WTC11 (cell line): ENCODE measurements at regions not wholly inside any gene's neighbourhood (a gene's known extent, or its start where the extent isn't known, plus 50 kb on each side); places are given as distances from the start of the nearest gene placed in this dataset.

Source experiments
- ATAC-seq: fragments of 200-7000 bp; cut with Tn5 transposase; 2 replicates; pipeline ENCODE4 v1.10.0; 2021; ENCODE audit warnings: mild to moderate bottlenecking, moderate library complexity
- CTCF ChIA-PET: fragments of 300-600 bp; sonication (Branson Sonifier 250); formaldehyde crosslinking; loops from one replicate; lab custom pipeline; 2021; ENCODE audit warnings: antibody characterized with exemption; lab: Charles Lee
- POLR2A ChIA-PET: fragments of 350-600 bp; sonication (Branson Sonifier 250); formaldehyde crosslinking; loops from one replicate; lab custom pipeline; 2021; ENCODE audit warnings: antibody characterized with exemption; lab: Charles Lee
- DNase-seq: peaks from one replicate; pipeline ENCODE4 v3.0.0; 2021; ENCODE audit warnings: low spot score
- H3K27ac Mint-ChIP-seq: 2 replicates; pipeline ENCODE4 v1.8.0; 2021; ENCODE audit warnings: mixed read lengths
- H3K27me3 Mint-ChIP-seq: 2 replicates; pipeline ENCODE4 v1.8.0; 2021; ENCODE audit warnings: low read depth, mild to moderate bottlenecking, moderate library complexity, mixed read lengths
- H3K36me3 Mint-ChIP-seq: 2 replicates; pipeline ENCODE4 v1.8.0; 2021; ENCODE audit warnings: mixed read lengths
- H3K4me1 Mint-ChIP-seq: 2 replicates; pipeline ENCODE4 v1.8.0; 2022; ENCODE audit warnings: mixed read lengths
- H3K4me3 Mint-ChIP-seq: 2 replicates; pipeline ENCODE4 v1.8.0; 2021; ENCODE audit warnings: mild to moderate bottlenecking, moderate library complexity, mixed read lengths
- H3K9me3 Mint-ChIP-seq: 2 replicates; pipeline ENCODE4 v1.8.0; 2021; ENCODE audit warnings: mixed read lengths
- GABPB1 ChIP-seq: sonication (generic); formaldehyde crosslinking; IDR thresholded peaks from 2 replicates; pipeline ENCODE4 v1.8.1; 2023; ENCODE audit warnings: mild to moderate bottlenecking, missing genetic modification reagents
- GRHL2 ChIP-seq: fragments of 250-450 bp; sonication (Bioruptor Pico); IDR thresholded peaks from 2 replicates; pipeline ENCODE4 v1.8.0; 2022; ENCODE audit warnings: mild to moderate bottlenecking, moderate library complexity; ENCODE audit not compliant: insufficient replicate concordance, severe bottlenecking
- HMGXB4 ChIP-seq: sonication (generic); formaldehyde crosslinking; IDR thresholded peaks from 2 replicates; pipeline ENCODE4 v1.8.1; 2023; ENCODE audit warnings: mild to moderate bottlenecking, moderate library complexity, missing genetic modification reagents
- JAZF1 ChIP-seq: fragments of 250-450 bp; sonication (Bioruptor Pico); IDR thresholded peaks from 2 replicates; pipeline ENCODE4 v1.9.0; 2021; ENCODE audit warnings: moderate library complexity, mild to moderate bottlenecking, inconsistent platforms
- NFATC4 ChIP-seq: fragments of 250-450 bp; sonication (Bioruptor Pico); IDR thresholded peaks from 2 replicates; pipeline ENCODE4 v1.9.0; 2021; ENCODE audit warnings: mild to moderate bottlenecking
- NFYB ChIP-seq: sonication (generic); formaldehyde crosslinking; conservative IDR thresholded peaks from 2 replicates; pipeline ENCODE4 v1.8.0; 2022; ENCODE audit warnings: low read depth, missing genetic modification reagents
- SMAD3 ChIP-seq: sonication (generic); formaldehyde crosslinking; IDR thresholded peaks from 2 replicates; pipeline ENCODE4 v1.8.0; 2022; ENCODE audit warnings: missing genetic modification reagents, mild to moderate bottlenecking, borderline replicate concordance
- SP1 ChIP-seq: sonication (generic); formaldehyde crosslinking; conservative IDR thresholded peaks from 2 replicates; pipeline ENCODE4 v1.8.1; 2022; ENCODE audit warnings: missing genetic modification reagents
- TEAD1 ChIP-seq: sonication (generic); formaldehyde crosslinking; IDR thresholded peaks from 2 replicates; pipeline ENCODE4 v1.8.0; 2022; ENCODE audit warnings: mild to moderate bottlenecking, missing genetic modification reagents
- ZNF416 ChIP-seq: fragments of 250-450 bp; sonication (Bioruptor Pico); IDR thresholded peaks from 2 replicates; pipeline ENCODE4 v1.9.0; 2021; ENCODE audit warnings: mild to moderate bottlenecking, inconsistent platforms
- TF ChIP-seq, protein P1 (sequence below): fragments of 250-450 bp; sonication (Bioruptor Pico); IDR thresholded peaks from 2 replicates; pipeline ENCODE4 v1.9.0; 2021; ENCODE audit warnings: mild to moderate bottlenecking, borderline replicate concordance
- TF ChIP-seq, protein P2 (sequence below): sonication (generic); formaldehyde crosslinking; IDR thresholded peaks from 2 replicates; pipeline ENCODE4 v1.8.0; 2022; ENCODE audit warnings: missing genetic modification reagents
- TF ChIP-seq, protein P3 (sequence below): sonication (generic); formaldehyde crosslinking; IDR thresholded peaks from 2 replicates; pipeline ENCODE4 v1.8.0; 2022; ENCODE audit warnings: mild to moderate bottlenecking, missing genetic modification reagents
- TF ChIP-seq, protein P4 (sequence below): sonication (generic); formaldehyde crosslinking; IDR thresholded peaks from 2 replicates; pipeline ENCODE4 v1.8.0; 2022; ENCODE audit warnings: mild to moderate bottlenecking, missing genetic modification reagents
- TF ChIP-seq, protein P5 (sequence below): sonication (generic); formaldehyde crosslinking; IDR thresholded peaks from 2 replicates; pipeline ENCODE4 v1.8.0; 2023; ENCODE audit warnings: missing genetic modification reagents, mild to moderate bottlenecking, borderline replicate concordance

GRCh38 chr4:96626023-96626422 lies 786.1 kb downstream of the PDHA2 start (continued):
- no peak for TF ChIP-seq JAZF1 (CRISPR knock-in tag)
- TF ChIP-seq NFYB (CRISPR knock-in tag) = no peak
- TF ChIP-seq SMAD3 (CRISPR knock-in tag) = no peak
- TF ChIP-seq, protein P1, sequence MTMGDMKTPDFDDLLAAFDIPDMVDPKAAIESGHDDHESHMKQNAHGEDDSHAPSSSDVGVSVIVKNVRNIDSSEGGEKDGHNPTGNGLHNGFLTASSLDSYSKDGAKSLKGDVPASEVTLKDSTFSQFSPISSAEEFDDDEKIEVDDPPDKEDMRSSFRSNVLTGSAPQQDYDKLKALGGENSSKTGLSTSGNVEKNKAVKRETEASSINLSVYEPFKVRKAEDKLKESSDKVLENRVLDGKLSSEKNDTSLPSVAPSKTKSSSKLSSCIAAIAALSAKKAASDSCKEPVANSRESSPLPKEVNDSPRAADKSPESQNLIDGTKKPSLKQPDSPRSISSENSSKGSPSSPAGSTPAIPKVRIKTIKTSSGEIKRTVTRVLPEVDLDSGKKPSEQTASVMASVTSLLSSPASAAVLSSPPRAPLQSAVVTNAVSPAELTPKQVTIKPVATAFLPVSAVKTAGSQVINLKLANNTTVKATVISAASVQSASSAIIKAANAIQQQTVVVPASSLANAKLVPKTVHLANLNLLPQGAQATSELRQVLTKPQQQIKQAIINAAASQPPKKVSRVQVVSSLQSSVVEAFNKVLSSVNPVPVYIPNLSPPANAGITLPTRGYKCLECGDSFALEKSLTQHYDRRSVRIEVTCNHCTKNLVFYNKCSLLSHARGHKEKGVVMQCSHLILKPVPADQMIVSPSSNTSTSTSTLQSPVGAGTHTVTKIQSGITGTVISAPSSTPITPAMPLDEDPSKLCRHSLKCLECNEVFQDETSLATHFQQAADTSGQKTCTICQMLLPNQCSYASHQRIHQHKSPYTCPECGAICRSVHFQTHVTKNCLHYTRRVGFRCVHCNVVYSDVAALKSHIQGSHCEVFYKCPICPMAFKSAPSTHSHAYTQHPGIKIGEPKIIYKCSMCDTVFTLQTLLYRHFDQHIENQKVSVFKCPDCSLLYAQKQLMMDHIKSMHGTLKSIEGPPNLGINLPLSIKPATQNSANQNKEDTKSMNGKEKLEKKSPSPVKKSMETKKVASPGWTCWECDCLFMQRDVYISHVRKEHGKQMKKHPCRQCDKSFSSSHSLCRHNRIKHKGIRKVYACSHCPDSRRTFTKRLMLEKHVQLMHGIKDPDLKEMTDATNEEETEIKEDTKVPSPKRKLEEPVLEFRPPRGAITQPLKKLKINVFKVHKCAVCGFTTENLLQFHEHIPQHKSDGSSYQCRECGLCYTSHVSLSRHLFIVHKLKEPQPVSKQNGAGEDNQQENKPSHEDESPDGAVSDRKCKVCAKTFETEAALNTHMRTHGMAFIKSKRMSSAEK (CRISPR knock-in tag) = no peak
- no peak for TF ChIP-seq GRHL2 (CRISPR knock-in tag)
- TF ChIP-seq, protein P2, sequence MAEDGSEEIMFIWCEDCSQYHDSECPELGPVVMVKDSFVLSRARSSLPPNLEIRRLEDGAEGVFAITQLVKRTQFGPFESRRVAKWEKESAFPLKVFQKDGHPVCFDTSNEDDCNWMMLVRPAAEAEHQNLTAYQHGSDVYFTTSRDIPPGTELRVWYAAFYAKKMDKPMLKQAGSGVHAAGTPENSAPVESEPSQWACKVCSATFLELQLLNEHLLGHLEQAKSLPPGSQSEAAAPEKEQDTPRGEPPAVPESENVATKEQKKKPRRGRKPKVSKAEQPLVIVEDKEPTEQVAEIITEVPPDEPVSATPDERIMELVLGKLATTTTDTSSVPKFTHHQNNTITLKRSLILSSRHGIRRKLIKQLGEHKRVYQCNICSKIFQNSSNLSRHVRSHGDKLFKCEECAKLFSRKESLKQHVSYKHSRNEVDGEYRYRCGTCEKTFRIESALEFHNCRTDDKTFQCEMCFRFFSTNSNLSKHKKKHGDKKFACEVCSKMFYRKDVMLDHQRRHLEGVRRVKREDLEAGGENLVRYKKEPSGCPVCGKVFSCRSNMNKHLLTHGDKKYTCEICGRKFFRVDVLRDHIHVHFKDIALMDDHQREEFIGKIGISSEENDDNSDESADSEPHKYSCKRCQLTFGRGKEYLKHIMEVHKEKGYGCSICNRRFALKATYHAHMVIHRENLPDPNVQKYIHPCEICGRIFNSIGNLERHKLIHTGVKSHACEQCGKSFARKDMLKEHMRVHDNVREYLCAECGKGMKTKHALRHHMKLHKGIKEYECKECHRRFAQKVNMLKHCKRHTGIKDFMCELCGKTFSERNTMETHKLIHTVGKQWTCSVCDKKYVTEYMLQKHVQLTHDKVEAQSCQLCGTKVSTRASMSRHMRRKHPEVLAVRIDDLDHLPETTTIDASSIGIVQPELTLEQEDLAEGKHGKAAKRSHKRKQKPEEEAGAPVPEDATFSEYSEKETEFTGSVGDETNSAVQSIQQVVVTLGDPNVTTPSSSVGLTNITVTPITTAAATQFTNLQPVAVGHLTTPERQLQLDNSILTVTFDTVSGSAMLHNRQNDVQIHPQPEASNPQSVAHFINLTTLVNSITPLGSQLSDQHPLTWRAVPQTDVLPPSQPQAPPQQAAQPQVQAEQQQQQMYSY (CRISPR knock-in tag) = no peak
- no peak for TF ChIP-seq SP1
- TF ChIP-seq, protein P3, sequence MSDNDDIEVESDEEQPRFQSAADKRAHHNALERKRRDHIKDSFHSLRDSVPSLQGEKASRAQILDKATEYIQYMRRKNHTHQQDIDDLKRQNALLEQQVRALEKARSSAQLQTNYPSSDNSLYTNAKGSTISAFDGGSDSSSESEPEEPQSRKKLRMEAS (CRISPR knock-in tag) = no peak
- TF ChIP-seq, protein P4, sequence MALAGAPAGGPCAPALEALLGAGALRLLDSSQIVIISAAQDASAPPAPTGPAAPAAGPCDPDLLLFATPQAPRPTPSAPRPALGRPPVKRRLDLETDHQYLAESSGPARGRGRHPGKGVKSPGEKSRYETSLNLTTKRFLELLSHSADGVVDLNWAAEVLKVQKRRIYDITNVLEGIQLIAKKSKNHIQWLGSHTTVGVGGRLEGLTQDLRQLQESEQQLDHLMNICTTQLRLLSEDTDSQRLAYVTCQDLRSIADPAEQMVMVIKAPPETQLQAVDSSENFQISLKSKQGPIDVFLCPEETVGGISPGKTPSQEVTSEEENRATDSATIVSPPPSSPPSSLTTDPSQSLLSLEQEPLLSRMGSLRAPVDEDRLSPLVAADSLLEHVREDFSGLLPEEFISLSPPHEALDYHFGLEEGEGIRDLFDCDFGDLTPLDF (CRISPR knock-in tag) = no peak

GRCh38 chr4:96630839-96631238 lies 790.9 kb downstream of the PDHA2 start:
- POLR2A ChIA-PET = no interaction called here
- Mint-ChIP-seq H3K27ac (no peak overlapping the region), H3K4me1 (no peaks in the 10 kb centered on the region), H3K36me3 (peaks cover 3% of the 10 kb centered on the region; the same call in 1 of the 2 replicates), H3K9me3 (peaks cover 12% of the 10 kb centered on the region), H3K4me3 (no peak overlapping the region), H3K27me3 (no peaks in the 10 kb centered on the region)
- ATAC-seq (no peak), DNase-seq (no peak)
- CTCF ChIA-PET = no interaction called here
- TF ChIP-seq HMGXB4 (CRISPR knock-in tag) = no peak
- TF ChIP-seq NFYB (CRISPR knock-in tag) = no peak
- no peak for TF ChIP-seq NFATC4 (CRISPR knock-in tag)
- TF ChIP-seq GABPB1 = no peak
- no peak for TF ChIP-seq ZNF416 (CRISPR knock-in tag)
- TF ChIP-seq TEAD1 = no peak
- TF ChIP-seq, protein P5, sequence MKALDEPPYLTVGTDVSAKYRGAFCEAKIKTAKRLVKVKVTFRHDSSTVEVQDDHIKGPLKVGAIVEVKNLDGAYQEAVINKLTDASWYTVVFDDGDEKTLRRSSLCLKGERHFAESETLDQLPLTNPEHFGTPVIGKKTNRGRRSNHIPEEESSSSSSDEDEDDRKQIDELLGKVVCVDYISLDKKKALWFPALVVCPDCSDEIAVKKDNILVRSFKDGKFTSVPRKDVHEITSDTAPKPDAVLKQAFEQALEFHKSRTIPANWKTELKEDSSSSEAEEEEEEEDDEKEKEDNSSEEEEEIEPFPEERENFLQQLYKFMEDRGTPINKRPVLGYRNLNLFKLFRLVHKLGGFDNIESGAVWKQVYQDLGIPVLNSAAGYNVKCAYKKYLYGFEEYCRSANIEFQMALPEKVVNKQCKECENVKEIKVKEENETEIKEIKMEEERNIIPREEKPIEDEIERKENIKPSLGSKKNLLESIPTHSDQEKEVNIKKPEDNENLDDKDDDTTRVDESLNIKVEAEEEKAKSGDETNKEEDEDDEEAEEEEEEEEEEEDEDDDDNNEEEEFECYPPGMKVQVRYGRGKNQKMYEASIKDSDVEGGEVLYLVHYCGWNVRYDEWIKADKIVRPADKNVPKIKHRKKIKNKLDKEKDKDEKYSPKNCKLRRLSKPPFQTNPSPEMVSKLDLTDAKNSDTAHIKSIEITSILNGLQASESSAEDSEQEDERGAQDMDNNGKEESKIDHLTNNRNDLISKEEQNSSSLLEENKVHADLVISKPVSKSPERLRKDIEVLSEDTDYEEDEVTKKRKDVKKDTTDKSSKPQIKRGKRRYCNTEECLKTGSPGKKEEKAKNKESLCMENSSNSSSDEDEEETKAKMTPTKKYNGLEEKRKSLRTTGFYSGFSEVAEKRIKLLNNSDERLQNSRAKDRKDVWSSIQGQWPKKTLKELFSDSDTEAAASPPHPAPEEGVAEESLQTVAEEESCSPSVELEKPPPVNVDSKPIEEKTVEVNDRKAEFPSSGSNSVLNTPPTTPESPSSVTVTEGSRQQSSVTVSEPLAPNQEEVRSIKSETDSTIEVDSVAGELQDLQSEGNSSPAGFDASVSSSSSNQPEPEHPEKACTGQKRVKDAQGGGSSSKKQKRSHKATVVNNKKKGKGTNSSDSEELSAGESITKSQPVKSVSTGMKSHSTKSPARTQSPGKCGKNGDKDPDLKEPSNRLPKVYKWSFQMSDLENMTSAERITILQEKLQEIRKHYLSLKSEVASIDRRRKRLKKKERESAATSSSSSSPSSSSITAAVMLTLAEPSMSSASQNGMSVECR (CRISPR knock-in tag) = no peak
